A549 (cell line): ENCODE measurements at regions not wholly inside any gene's neighbourhood (a gene's known extent, or its start where the extent isn't known, plus 50 kb on each side); places are given as distances from the start of the nearest gene placed in this dataset.

Source experiments
- CEBPB ChIP-seq, 2 experiments: fragments of >200 bp in 1 of 2; sonication (Bioruptor Twin) in 1 of 2; formaldehyde crosslinking in 1 of 2; IDR thresholded peaks; 2 replicates each; pipeline ENCODE4 v1.6.1; 2012 to 2016
- POLR2A ChIP-seq: IDR thresholded peaks from 2 replicates; pipeline ENCODE4 v1.6.1; 2012; ENCODE audit warnings: mild to moderate bottlenecking, low read length
- RCOR1 ChIP-seq: fragments of 150-350 bp; IDR thresholded peaks from 2 replicates; pipeline ENCODE4 v1.6.1; 2014; ENCODE audit warnings: antibody characterized with exemption, low read length, low read depth
- TP53 ChIP-seq: fragments of 250-450 bp; sonication (Bioruptor Pico); IDR thresholded peaks from 2 replicates; pipeline ENCODE4 v1.5.0; 2021; ENCODE audit warnings: mild to moderate bottlenecking, moderate library complexity
- TF ChIP-seq, protein P1 (sequence below): fragments of >200 bp; sonication (Bioruptor Twin); formaldehyde crosslinking; IDR thresholded peaks from 3 replicates; pipeline ENCODE4 v1.5.1; 2016

- TF ChIP-seq CEBPB (IDR thresholded peaks at IDR 0.05) (no peak), POLR2A (no peak), TP53 (CRISPR knock-in tag) (no peak), RCOR1 (no peak)
- TF ChIP-seq, protein P1, sequence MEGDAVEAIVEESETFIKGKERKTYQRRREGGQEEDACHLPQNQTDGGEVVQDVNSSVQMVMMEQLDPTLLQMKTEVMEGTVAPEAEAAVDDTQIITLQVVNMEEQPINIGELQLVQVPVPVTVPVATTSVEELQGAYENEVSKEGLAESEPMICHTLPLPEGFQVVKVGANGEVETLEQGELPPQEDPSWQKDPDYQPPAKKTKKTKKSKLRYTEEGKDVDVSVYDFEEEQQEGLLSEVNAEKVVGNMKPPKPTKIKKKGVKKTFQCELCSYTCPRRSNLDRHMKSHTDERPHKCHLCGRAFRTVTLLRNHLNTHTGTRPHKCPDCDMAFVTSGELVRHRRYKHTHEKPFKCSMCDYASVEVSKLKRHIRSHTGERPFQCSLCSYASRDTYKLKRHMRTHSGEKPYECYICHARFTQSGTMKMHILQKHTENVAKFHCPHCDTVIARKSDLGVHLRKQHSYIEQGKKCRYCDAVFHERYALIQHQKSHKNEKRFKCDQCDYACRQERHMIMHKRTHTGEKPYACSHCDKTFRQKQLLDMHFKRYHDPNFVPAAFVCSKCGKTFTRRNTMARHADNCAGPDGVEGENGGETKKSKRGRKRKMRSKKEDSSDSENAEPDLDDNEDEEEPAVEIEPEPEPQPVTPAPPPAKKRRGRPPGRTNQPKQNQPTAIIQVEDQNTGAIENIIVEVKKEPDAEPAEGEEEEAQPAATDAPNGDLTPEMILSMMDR = no peak
Measured at GRCh38 chr15:70179309-70179892, 81.7 kb upstream of the TLE3 start.
